ENCODE measurements at regions not wholly inside any gene's neighbourhood (a gene's known extent, or its start where the extent isn't known, plus 50 kb on each side); places are given as distances from the start of the nearest gene placed in this dataset.

- H3K4me1 Mint-ChIP-seq (ENCODE audit: low read depth) = no peaks in the 10 kb centered on the region
- H3K27ac Mint-ChIP-seq = no peak overlapping the region
- H3K36me3 Mint-ChIP-seq (ENCODE audit: low read depth) = no peaks in the 10 kb centered on the region
- H3K4me3 Mint-ChIP-seq = no peak overlapping the region
- H3K27me3 Mint-ChIP-seq = no peaks in the 10 kb centered on the region
- intact Hi-C loops (cut with micrococcal nuclease) = no loop called here
- H3K9me3 Mint-ChIP-seq = peaks cover 9% of the 10 kb centered on the region
Observed at GRCh38 chr3:147895509-147895908, 486.3 kb downstream of the ZIC1 start.

- intact Hi-C loops (cut with micrococcal nuclease) = no loop called here
- Mint-ChIP-seq H3K9me3 (no peaks in the 10 kb centered on the region), H3K27ac (no peak overlapping the region), H3K4me1 (ENCODE audit: low read depth) (no peaks in the 10 kb centered on the region), H3K4me3 (no peak overlapping the region), H3K27me3 (no peaks in the 10 kb centered on the region), H3K36me3 (ENCODE audit: low read depth) (no peaks in the 10 kb centered on the region)
Observed at GRCh38 chr3:147900851-147901250, 491.7 kb downstream of the ZIC1 start.

DNA sequence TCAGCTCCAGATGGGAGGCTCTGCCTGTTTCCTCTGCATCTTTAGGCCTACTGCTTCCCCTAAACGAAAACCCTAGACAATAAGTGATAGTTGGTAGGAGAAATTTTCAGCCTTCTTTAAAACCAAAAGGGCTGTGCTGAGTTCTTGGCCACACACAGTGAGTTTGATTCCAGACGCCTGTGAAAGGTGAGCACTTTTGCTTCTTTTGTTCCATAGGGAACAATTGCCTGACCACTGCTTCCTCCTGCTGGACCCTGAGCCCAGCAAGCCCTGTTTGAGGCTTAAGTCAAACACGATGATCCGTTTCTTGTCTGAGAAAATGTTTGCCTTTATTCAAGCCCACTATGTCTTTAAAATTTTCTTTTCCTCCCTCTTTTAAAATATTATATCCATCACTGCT is 493.9 kb downstream of the ZIC1 start:
- Mint-ChIP-seq H3K27ac (no peak overlapping the region), H3K4me3 (no peak overlapping the region), H3K36me3 (ENCODE audit: low read depth) (no peaks in the 10 kb centered on the region), H3K27me3 (no peaks in the 10 kb centered on the region), H3K4me1 (ENCODE audit: low read depth) (no peaks in the 10 kb centered on the region), H3K9me3 (no peaks in the 10 kb centered on the region)
- intact Hi-C loops (cut with micrococcal nuclease) = no loop called here

DNA sequence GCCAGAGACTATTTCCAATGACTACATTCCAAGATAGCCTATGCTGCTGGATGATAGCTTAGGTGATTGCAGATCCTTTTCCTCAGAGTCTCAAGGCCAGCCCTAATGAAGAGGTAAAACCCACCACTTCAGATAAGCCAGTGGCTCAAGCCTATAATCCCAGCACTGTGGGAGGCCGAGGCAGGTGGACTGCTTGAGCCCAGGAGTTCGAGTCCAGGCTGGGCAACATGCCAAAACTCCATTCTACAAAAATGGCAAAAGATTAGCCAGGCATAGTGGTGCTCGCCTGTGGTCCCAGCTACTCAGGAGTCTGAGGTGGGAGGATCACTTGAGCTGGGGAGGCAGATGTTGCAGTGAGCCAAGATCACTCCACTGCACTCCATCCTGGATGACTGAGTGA is 495.3 kb downstream of the ZIC1 start:
- intact Hi-C loops (cut with micrococcal nuclease) = no loop called here

DNA sequence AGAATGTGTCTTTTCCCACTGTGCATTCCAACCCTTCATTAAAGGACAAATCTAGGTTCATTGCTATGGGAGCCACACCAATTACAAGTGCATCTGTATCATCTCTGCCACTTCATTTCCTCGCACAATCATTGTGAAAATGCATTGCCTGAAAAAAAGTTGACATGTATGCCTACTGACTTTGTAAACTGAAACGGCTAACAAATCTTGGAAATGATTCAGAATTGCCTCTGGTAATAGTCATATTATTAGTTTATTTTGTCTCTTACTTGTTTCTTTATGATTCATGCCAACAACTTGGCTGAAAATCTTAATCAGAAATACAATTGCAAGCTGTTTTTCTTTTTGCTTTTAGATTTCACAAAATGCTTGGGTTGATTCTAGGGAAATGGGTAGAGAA is 497.1 kb downstream of the ZIC1 start:
- Mint-ChIP-seq H3K9me3 (peaks cover 4% of the 10 kb centered on the region), H3K27ac (no peak overlapping the region), H3K27me3 (no peaks in the 10 kb centered on the region), H3K4me1 (ENCODE audit: low read depth) (no peaks in the 10 kb centered on the region), H3K4me3 (no peak overlapping the region), H3K36me3 (ENCODE audit: low read depth) (no peaks in the 10 kb centered on the region)
- intact Hi-C loops (cut with micrococcal nuclease) = no loop called here

More for the DNA sequence above, 495.3 kb downstream of the ZIC1 start:
- no peaks in the 10 kb centered on the region for H3K36me3 Mint-ChIP-seq (ENCODE audit: low read depth)
- H3K4me3 Mint-ChIP-seq = no peak overlapping the region
- H3K27ac Mint-ChIP-seq = no peak overlapping the region
- H3K27me3 Mint-ChIP-seq = no peaks in the 10 kb centered on the region
- no peaks in the 10 kb centered on the region for H3K4me1 Mint-ChIP-seq (ENCODE audit: low read depth)
- H3K9me3 Mint-ChIP-seq = no peaks in the 10 kb centered on the region

DNA sequence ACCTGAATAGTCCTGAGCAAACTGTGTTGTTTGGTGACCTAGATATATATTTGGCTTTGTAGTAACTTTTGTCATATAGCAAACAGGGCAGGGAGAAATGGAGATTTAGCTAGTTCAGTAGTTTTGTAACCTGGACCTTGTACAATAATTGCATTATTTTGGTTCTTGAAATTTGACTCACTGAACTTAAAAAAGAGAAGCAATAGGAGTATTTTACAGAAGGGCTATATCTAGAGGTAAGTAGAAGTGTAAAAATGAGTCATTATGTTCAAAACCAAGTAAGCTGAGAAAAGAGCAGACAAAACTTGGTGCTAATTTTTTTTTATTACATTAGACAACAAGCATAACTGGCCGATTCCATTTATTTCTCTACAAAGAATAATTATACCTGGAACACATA is 505.4 kb downstream of the ZIC1 start:
- H3K27me3 Mint-ChIP-seq = no peaks in the 10 kb centered on the region
- no peaks in the 10 kb centered on the region for H3K4me1 Mint-ChIP-seq (ENCODE audit: low read depth)
- intact Hi-C loops (cut with micrococcal nuclease) = no loop called here
- H3K9me3 Mint-ChIP-seq = peaks cover 7% of the 10 kb centered on the region
- H3K27ac Mint-ChIP-seq = no peak overlapping the region
- no peak overlapping the region for H3K4me3 Mint-ChIP-seq
- no peaks in the 10 kb centered on the region for H3K36me3 Mint-ChIP-seq (ENCODE audit: low read depth)

DNA sequence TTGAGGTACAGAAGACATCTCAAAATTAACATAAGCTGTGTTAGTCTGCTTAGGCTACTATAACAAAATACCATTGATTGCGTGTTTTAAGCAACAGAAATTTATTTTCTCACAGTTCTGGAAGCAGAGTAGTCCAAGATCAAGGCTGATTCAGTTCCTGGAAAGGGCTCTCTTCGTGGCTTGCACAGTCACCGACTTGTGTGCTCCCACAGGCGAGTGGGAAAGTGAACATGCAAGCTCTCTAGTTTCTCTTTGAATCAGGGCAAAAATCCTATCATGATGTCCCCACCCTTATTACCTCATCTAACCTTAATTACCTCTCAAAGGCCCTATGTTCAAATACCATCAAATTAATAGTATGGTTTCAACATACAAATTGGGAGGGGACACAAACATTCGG is 505.9 kb downstream of the ZIC1 start:
- Mint-ChIP-seq H3K9me3 (peaks cover 7% of the 10 kb centered on the region), H3K27me3 (no peaks in the 10 kb centered on the region), H3K4me3 (no peak overlapping the region), H3K4me1 (ENCODE audit: low read depth) (no peaks in the 10 kb centered on the region), H3K36me3 (ENCODE audit: low read depth) (no peaks in the 10 kb centered on the region), H3K27ac (no peak overlapping the region)
- intact Hi-C loops (cut with micrococcal nuclease) = no loop called here

DNA sequence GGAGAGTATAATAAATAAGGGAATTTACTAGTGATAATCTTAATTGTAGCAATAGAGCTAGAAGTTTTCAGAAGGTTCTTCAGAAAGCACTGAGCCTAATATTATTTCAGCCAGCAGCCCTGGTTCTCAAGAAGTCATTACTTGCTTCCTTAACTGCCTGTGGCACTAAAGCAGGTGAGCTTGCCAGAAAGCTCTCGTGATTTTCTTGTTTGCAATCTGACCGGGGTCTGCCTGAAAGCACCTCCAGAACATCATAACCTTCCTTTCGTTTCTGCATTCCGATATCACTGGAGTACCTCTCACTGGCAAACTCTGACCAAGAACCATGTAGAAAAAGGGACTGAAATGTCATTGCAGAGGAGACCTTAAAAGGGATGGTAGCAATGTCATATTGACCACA is 510.3 kb downstream of the ZIC1 start:
- H3K9me3 Mint-ChIP-seq = no peaks in the 10 kb centered on the region
- intact Hi-C loops (cut with micrococcal nuclease) = no loop called here
- no peaks in the 10 kb centered on the region for H3K4me1 Mint-ChIP-seq (ENCODE audit: low read depth)
- H3K4me3 Mint-ChIP-seq = no peak overlapping the region
- H3K36me3 Mint-ChIP-seq (ENCODE audit: low read depth) = no peaks in the 10 kb centered on the region
- H3K27ac Mint-ChIP-seq = no peak overlapping the region
- no peaks in the 10 kb centered on the region for H3K27me3 Mint-ChIP-seq

- intact Hi-C loops (cut with micrococcal nuclease) = no loop called here
Observed at GRCh38 chr3:147921051-147921450, 511.9 kb downstream of the ZIC1 start.

DNA sequence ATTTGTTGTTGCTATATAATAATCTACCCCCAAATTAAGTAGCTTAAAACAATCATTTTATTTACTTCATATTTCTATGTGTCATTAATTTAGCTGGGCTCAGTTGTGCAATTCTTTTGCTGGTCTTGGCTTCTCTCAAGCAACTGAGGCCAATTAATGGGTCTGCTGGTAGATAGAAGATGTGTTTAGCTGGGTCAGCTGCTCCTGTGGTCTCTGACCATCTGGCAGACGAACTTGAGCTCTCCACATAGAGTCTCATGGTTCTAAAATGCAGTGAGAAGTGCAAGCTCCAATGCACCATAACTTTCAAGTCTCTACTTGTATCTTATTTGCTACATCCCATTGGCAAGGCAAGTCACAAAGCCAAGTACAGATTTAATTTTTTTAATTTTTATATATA is 515.6 kb downstream of the ZIC1 start:
- Mint-ChIP-seq H3K9me3 (no peaks in the 10 kb centered on the region), H3K27me3 (no peaks in the 10 kb centered on the region), H3K36me3 (ENCODE audit: low read depth) (no peaks in the 10 kb centered on the region), H3K27ac (no peak overlapping the region), H3K4me1 (ENCODE audit: low read depth) (no peaks in the 10 kb centered on the region), H3K4me3 (no peak overlapping the region)
- intact Hi-C loops (cut with micrococcal nuclease) = no loop called here

More at GRCh38 chr3:147921051-147921450, 511.9 kb downstream of the ZIC1 start:
- Mint-ChIP-seq H3K27me3 (no peaks in the 10 kb centered on the region), H3K27ac (no peak overlapping the region), H3K36me3 (ENCODE audit: low read depth) (no peaks in the 10 kb centered on the region), H3K4me3 (no peak overlapping the region), H3K9me3 (no peaks in the 10 kb centered on the region), H3K4me1 (ENCODE audit: low read depth) (no peaks in the 10 kb centered on the region)

- Mint-ChIP-seq H3K27me3 (no peaks in the 10 kb centered on the region), H3K36me3 (ENCODE audit: low read depth) (no peaks in the 10 kb centered on the region), H3K4me3 (no peak overlapping the region), H3K9me3 (no peaks in the 10 kb centered on the region), H3K27ac (no peak overlapping the region), H3K4me1 (ENCODE audit: low read depth) (no peaks in the 10 kb centered on the region)
- intact Hi-C loops (cut with micrococcal nuclease) = no loop called here
Observed at GRCh38 chr3:147925272-147925671, 516.1 kb downstream of the ZIC1 start.

GRCh38 chr3:147930232-147930807 is 521.2 kb downstream of the ZIC1 start:
- no peaks in the 10 kb centered on the region for H3K4me1 Mint-ChIP-seq (ENCODE audit: low read depth)
- H3K36me3 Mint-ChIP-seq (ENCODE audit: low read depth) = no peaks in the 10 kb centered on the region
- H3K27me3 Mint-ChIP-seq = no peaks in the 10 kb centered on the region
- H3K9me3 Mint-ChIP-seq = no peaks in the 10 kb centered on the region
- intact Hi-C loops (cut with micrococcal nuclease) = no loop called here
- H3K27ac Mint-ChIP-seq = no peak overlapping the region
- H3K4me3 Mint-ChIP-seq = no peak overlapping the region

DNA sequence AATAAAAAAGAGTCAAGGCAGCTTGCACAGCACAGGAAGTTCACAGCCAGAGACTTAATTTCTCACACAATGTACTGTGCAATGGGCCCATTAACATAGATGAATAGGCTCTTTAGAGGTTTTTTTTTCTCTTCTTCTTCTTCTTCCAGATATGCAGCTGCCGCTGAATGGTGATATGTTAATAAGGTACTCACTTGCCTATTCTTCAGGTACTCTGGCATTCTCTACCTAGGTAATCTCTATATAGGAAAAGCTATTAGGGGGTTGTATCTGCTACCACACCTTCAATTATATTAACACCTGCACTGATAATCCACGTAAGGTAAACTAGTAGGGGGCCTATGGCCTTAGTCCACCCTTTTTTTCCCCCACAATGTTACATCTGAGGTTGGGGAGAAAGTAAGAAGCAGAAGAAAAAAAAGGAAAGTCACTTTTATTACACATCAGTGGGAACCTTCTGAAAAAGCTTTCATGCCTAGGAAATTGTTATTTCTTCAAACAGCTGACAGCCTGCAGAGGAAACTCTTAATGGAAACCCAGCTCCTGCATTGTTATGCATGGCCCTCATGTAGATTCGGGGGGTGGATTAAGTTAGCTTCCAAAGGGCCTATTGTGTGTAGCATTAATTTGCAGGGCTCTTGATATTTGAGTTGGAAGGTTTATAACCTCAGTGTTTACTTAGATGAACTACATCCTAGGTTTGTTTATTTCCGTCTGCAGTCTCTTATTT is 525.5 kb downstream of the ZIC1 start:
- Mint-ChIP-seq H3K27ac (no peak overlapping the region), H3K9me3 (no peaks in the 10 kb centered on the region), H3K27me3 (no peaks in the 10 kb centered on the region)

GRCh38 chr3:147937341-147937740 is 528.2 kb downstream of the ZIC1 start:
- no peaks in the 10 kb centered on the region for H3K27me3 Mint-ChIP-seq
- intact Hi-C loops (cut with micrococcal nuclease) = no loop called here
- H3K9me3 Mint-ChIP-seq = no peaks in the 10 kb centered on the region
- H3K4me1 Mint-ChIP-seq (ENCODE audit: low read depth) = no peaks in the 10 kb centered on the region
- H3K27ac Mint-ChIP-seq = no peak overlapping the region
- H3K4me3 Mint-ChIP-seq = no peak overlapping the region
- H3K36me3 Mint-ChIP-seq (ENCODE audit: low read depth) = no peaks in the 10 kb centered on the region

More for the DNA sequence above, 525.5 kb downstream of the ZIC1 start:
- Mint-ChIP-seq H3K4me1 (ENCODE audit: low read depth) (no peaks in the 10 kb centered on the region), H3K36me3 (ENCODE audit: low read depth) (no peaks in the 10 kb centered on the region), H3K4me3 (no peak overlapping the region)
- intact Hi-C loops (cut with micrococcal nuclease) = no loop called here

DNA sequence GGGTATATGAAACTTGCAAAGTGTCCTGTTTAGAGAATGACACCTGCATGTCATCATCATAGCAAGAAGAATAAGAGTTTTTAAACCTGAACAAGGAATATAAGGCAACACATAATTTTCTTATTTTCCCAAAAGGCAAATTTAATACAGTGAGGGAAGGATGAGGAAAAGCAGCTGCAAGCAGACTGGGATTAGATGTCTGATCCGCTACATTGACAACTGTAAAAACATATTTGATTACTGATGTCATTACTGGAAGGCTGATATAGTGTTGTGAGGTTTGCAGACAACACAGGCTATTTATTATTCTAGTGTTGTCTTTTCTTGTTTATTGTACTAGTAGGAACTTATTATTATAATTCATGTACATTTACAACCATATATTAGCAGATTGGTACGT is 528.7 kb downstream of the ZIC1 start:
- intact Hi-C loops (cut with micrococcal nuclease) = no loop called here
- Mint-ChIP-seq H3K4me3 (no peak overlapping the region), H3K27me3 (no peaks in the 10 kb centered on the region), H3K4me1 (ENCODE audit: low read depth) (no peaks in the 10 kb centered on the region), H3K27ac (no peak overlapping the region), H3K36me3 (ENCODE audit: low read depth) (no peaks in the 10 kb centered on the region), H3K9me3 (no peaks in the 10 kb centered on the region)
